CD4-positive, alpha-beta memory T cell (primary cell): ENCODE measurements at regions not wholly inside any gene's neighbourhood (a gene's known extent, or its start where the extent isn't known, plus 50 kb on each side); places are given as distances from the start of the nearest gene placed in this dataset.

ENCODE experiments used
- CTCF ChIA-PET: fragments of 350-600 bp; sonication (Branson Sonifier 250); formaldehyde crosslinking; loops from one replicate; lab custom pipeline; 2021; ENCODE audit warnings: inconsistent platforms; ENCODE audit not compliant: partially characterized antibody; lab: Charles Lee
- POLR2A ChIA-PET: fragments of 350-600 bp; sonication (Branson Sonifier 250); formaldehyde crosslinking; loops from one replicate; lab custom pipeline; 2021; ENCODE audit not compliant: partially characterized antibody; lab: Charles Lee
- DNase-seq, 5 donors: peaks; one replicate each; pipeline versions ENCODE4 v3.0.0 to v3.0.0-alpha.2; 2020 to 2022; ENCODE audit warnings: mixed read lengths in 1 of 5
- H3K27ac ChIP-seq: one replicate; pipeline ENCODE4 v1.7.0; 2013; ENCODE audit warnings: low read depth, low read length
- H3K27me3 ChIP-seq: 2 replicates; pipeline ENCODE4 v1.7.0; 2013; ENCODE audit warnings: mild to moderate bottlenecking, low read length, moderate library complexity; ENCODE audit not compliant: insufficient read depth
- H3K36me3 ChIP-seq: 2 replicates; pipeline ENCODE4 v1.7.0; 2013; ENCODE audit warnings: mild to moderate bottlenecking, low read length, moderate library complexity; ENCODE audit not compliant: insufficient read depth
- H3K4me1 ChIP-seq: 2 replicates; pipeline ENCODE4 v1.7.0; 2013; ENCODE audit warnings: mild to moderate bottlenecking, low read length, moderate library complexity; ENCODE audit not compliant: insufficient read depth
- H3K4me3 ChIP-seq, 2 donors: one replicate each; pipeline ENCODE4 v1.7.0; 2013; ENCODE audit warnings: low read length in 2 of 2, mild to moderate bottlenecking in 1 of 2
- H3K9me3 ChIP-seq, 2 donors: one replicate each; pipeline ENCODE4 v1.7.0; 2013; ENCODE audit warnings: low read length in 2 of 2, control low read depth in 1 of 2; ENCODE audit not compliant: control insufficient read depth in 1 of 2
- H3K27ac Mint-ChIP-seq, 7 donors: one replicate each; pipeline ENCODE4 v1.8.0; 2020 to 2021; ENCODE audit warnings: mixed read lengths in 7 of 7, mild to moderate bottlenecking in 6 of 7, inconsistent platforms in 3 of 7, moderate library complexity in 3 of 7
- H3K27me3 Mint-ChIP-seq, 2 donors: one replicate each; pipeline ENCODE4 v1.8.0; 2020 to 2021; ENCODE audit warnings: mixed read lengths in 2 of 2
- H3K36me3 Mint-ChIP-seq, 2 donors: one replicate each; pipeline ENCODE4 v1.8.0; 2020 to 2021; ENCODE audit warnings: mixed read lengths in 2 of 2, inconsistent platforms in 1 of 2, mild to moderate bottlenecking in 1 of 2
- H3K4me1 Mint-ChIP-seq, 4 donors: one replicate each; pipeline ENCODE4 v1.8.0; 2020 to 2021; ENCODE audit warnings: mixed read lengths in 4 of 4, mild to moderate bottlenecking in 1 of 4
- H3K4me3 Mint-ChIP-seq, 8 donors: one replicate each; pipeline ENCODE4 v1.8.0; 2020 to 2021; ENCODE audit warnings: mixed read lengths in 8 of 8, mild to moderate bottlenecking in 7 of 8, moderate library complexity in 6 of 8, inconsistent platforms in 3 of 8
- H3K9me3 Mint-ChIP-seq, 8 donors: one replicate each; pipeline ENCODE4 v1.8.0; 2020 to 2021; ENCODE audit warnings: mixed read lengths in 8 of 8, mild to moderate bottlenecking in 5 of 8, inconsistent platforms in 3 of 8, moderate library complexity in 1 of 8
- intact Hi-C: fragments of 100-400 bp; cut with micrococcal nuclease; formaldehyde crosslinking; loops from one replicate; pipeline ENCODE4 v1.15.1; 2023

DNA sequence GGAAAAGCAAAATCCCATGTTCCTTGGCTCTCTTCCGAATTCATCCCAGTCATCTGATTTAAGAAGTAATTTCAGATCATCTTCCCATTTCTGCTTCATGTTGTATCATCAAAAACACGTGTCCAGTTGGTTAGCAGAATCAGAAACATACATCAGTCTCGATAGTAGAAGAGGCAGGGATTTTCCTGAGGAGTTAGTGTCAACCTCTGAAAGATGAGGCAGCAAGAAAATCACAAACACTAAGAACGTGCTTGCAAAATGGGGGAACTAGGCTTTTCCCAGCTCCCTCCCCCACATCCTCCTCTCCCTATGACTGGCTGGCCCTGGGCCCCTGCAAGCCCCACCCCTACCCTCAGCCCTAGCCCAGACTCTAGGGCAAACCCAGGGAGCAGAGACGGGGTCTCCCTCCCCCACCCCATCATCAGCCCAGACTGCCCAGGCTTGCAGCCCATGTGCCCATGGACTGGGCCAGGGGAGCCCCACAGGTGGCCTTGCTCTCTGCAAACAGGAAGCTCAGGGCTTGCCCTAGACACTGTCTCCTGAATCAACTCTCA is 161.0 kb upstream of the ID2 start:
- H3K36me3 ChIP-seq, result no peaks in the 10 kb centered on the region
- Mint-ChIP-seq H3K27ac (peak overlapping the region in 1 of 7 donors; percentile 25), H3K4me3 (no peak overlapping the region), H3K27me3 (no peaks in the 10 kb centered on the region), H3K36me3 (no peaks in the 10 kb centered on the region), H3K4me1 (peaks cover 30 to 66% (median 49%) of the 10 kb centered on the region in 4 donors), H3K9me3 (peaks cover 0 to 4% (median 0%) of the 10 kb centered on the region in 8 donors)
- ChIA-PET CTCF (interaction anchor here (0.9 to 1.2 kb wide), 2 partner anchors 47 to 206 kb away, joined by 3 read pairs; no protein-coding TSS in a partner anchor), POLR2A (interaction anchor here (0.6 to 1.9 kb wide), 4 partner anchors 9 to 161 kb away, joined by 3 to 4 read pairs (median 3); partner anchors contain the start of gene ID2)
- peaks cover 56% of the 10 kb centered on the region for H3K4me1 ChIP-seq
- intact Hi-C loops, result no loop called here
- no peak overlapping the region for H3K4me3 ChIP-seq
- H3K9me3 ChIP-seq, result no peaks in the 10 kb centered on the region
- H3K27me3 ChIP-seq, result no peaks in the 10 kb centered on the region
- DNase-seq, result no peak
- H3K27ac ChIP-seq, result no peak overlapping the region

DNA sequence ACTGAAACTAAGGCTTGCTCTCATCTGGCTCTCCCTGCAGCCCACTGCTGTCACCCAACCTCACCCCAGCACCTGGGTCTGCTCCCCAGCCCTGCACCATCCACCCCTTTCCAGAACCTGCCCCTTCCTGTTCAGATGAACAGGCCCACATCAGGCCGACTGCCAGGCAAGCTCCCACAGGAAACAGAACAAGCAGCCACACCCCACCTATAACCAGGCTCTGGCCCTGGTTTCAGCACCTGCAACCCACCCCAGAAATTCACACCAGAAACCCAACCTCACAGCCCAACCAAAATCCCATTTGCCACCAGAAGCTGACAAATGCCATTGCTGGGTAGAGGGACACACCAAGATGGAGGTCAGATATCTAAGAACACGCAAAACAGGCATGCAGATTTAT is 159.2 kb upstream of the ID2 start:
- H3K36me3 Mint-ChIP-seq, result no peaks in the 10 kb centered on the region
- peaks cover 21 to 65% (median 46%) of the 10 kb centered on the region in 4 donors for H3K4me1 Mint-ChIP-seq
- H3K4me3 ChIP-seq, result no peak overlapping the region
- no peak for DNase-seq
- no peaks in the 10 kb centered on the region for H3K27me3 Mint-ChIP-seq
- H3K4me3 Mint-ChIP-seq, result peak overlapping the region in 7 of 8 donors; percentile 51 to 79 (median 67)
- peak overlapping the region; percentile 78 to 91 (median 87) for H3K27ac Mint-ChIP-seq
- H3K4me1 ChIP-seq, result peaks cover 44% of the 10 kb centered on the region
- no peaks in the 10 kb centered on the region for H3K27me3 ChIP-seq
- H3K36me3 ChIP-seq, result no peaks in the 10 kb centered on the region
- intact Hi-C loops, result no loop called here
- H3K27ac ChIP-seq, result no peak overlapping the region
- ChIA-PET POLR2A (interaction anchor here (1.2 to 2.0 kb wide), 3 partner anchors 11 to 159 kb away, joined by 4 to 7 read pairs (median 4); partner anchors contain the start of gene ID2), CTCF (interaction anchor here (1.5 to 1.8 kb wide), 3 partner anchors 12 to 45 kb away, joined by 3 to 5 read pairs (median 4); no protein-coding TSS in a partner anchor)
- H3K9me3 Mint-ChIP-seq, result peaks cover 0 to 4% (median 0%) of the 10 kb centered on the region in 8 donors
- no peaks in the 10 kb centered on the region for H3K9me3 ChIP-seq

DNA sequence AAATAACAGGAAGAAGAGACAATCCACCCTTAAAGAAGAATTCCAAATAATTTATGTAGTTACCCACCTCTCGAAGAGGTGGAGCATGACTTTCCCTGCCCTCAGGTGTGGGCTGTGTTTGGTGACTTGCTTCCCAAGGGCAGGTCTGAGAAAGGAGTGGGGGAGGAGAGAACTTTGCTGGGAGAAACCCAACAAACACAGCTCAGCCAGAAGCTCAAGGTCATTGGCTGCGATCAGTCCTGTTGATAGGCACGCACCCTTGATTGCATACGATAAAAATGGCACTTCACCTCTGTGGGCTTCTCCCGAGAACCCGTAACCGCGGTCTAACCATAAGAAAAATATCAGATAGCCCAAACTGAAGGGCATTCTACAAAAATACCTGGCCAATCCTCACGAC is 157.5 kb upstream of the ID2 start:
- H3K4me3 Mint-ChIP-seq, result peak overlapping the region in 1 of 8 donors; percentile 43
- no peaks in the 10 kb centered on the region for H3K27me3 Mint-ChIP-seq
- ChIA-PET CTCF (interaction anchor here (1.5 kb wide), 1 partner anchor 15 kb away, joined by 3 read pairs; no protein-coding TSS in a partner anchor), POLR2A (interaction anchor here (1.0 kb wide), 2 partner anchors 12 to 158 kb away, joined by 3 to 4 read pairs; partner anchors contain the start of gene ID2)
- no peaks in the 10 kb centered on the region for H3K36me3 Mint-ChIP-seq
- no peaks in the 10 kb centered on the region for H3K27me3 ChIP-seq
- H3K4me1 ChIP-seq, result peaks cover 44% of the 10 kb centered on the region
- peak overlapping the region in 3 of 7 donors; percentile 35 to 68 (median 43) for H3K27ac Mint-ChIP-seq
- no peaks in the 10 kb centered on the region for H3K36me3 ChIP-seq
- H3K9me3 ChIP-seq, result no peaks in the 10 kb centered on the region
- intact Hi-C loops, result no loop called here
- no peak for DNase-seq
- H3K4me3 ChIP-seq, result no peak overlapping the region
- no peak overlapping the region for H3K27ac ChIP-seq
- H3K9me3 Mint-ChIP-seq, result peaks cover 0 to 4% (median 0%) of the 10 kb centered on the region in 8 donors
- peaks cover 21 to 65% (median 43%) of the 10 kb centered on the region in 4 donors for H3K4me1 Mint-ChIP-seq

DNA sequence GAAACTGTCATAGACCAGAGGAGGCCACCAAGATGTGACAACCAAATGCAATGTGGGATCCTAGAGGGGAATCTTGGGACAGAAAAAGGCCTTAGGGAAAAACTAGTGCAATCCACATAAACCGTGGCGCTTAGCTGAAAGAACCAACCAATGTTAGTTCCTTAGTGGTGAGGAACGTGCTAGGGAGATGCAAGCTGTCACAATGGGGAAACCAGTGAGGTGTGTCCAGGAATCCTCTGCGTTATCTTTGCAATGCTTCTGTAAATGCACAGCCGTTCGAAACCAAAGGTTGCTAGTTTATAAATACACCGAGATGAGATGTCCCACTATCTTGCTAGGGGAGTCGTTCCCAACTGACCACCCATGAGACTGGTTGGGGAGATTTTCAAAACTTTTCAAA is 157.0 kb upstream of the ID2 start:
- Mint-ChIP-seq H3K27ac (peak overlapping the region in 2 of 7 donors; percentile 35 to 43), H3K36me3 (no peaks in the 10 kb centered on the region), H3K9me3 (peaks cover 0 to 4% (median 0%) of the 10 kb centered on the region in 8 donors), H3K4me3 (no peak overlapping the region), H3K4me1 (peaks cover 21 to 64% (median 42%) of the 10 kb centered on the region in 4 donors), H3K27me3 (no peaks in the 10 kb centered on the region)
- intact Hi-C loops, result no loop called here
- no peaks in the 10 kb centered on the region for H3K9me3 ChIP-seq
- H3K4me3 ChIP-seq, result no peak overlapping the region
- H3K36me3 ChIP-seq, result no peaks in the 10 kb centered on the region
- no peak overlapping the region for H3K27ac ChIP-seq
- POLR2A ChIA-PET, result interaction anchor here (0.6 to 1.0 kb wide), 2 partner anchors 92 to 157 kb away, joined by 3 read pairs; partner anchors contain the start of gene ID2
- peaks cover 39% of the 10 kb centered on the region for H3K4me1 ChIP-seq
- CTCF ChIA-PET, result interaction anchor here (1.5 kb wide), 1 partner anchor 16 kb away, joined by 3 read pairs; no protein-coding TSS in a partner anchor
- no peak for DNase-seq
- H3K27me3 ChIP-seq, result no peaks in the 10 kb centered on the region

DNA sequence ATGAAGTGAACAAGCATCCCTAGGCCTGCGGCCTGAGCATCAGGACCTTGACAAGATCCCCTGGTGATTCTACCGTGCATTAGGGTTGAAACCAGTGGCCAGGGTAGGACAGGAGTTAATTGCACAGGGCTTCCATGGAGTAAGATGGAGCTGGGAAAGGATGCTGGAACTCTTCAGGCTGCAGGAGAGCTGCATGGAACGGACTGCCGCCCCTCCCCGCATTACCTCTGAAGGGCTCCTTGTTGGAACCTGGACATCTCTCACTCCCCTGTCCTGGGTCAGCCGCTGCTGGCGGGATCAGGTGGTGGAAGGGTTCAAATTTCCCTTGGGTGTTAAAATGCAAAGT is 156.6 kb upstream of the ID2 start:
- peaks cover 0 to under 1% (median 0%) of the 10 kb centered on the region in 8 donors for H3K9me3 Mint-ChIP-seq
- no peak overlapping the region for H3K4me3 Mint-ChIP-seq
- Histone ChIP-seq H3K27ac (no peak overlapping the region), H3K4me1 (peaks cover 35% of the 10 kb centered on the region), H3K27me3 (no peaks in the 10 kb centered on the region), H3K4me3 (no peak overlapping the region), H3K36me3 (no peaks in the 10 kb centered on the region), H3K9me3 (no peaks in the 10 kb centered on the region)
- intact Hi-C loops, result no loop called here
- no peak overlapping the region for H3K27ac Mint-ChIP-seq
- DNase-seq, result no peak
- ChIA-PET POLR2A (interaction anchor here (0.6 to 1.0 kb wide), 2 partner anchors 92 to 157 kb away, joined by 3 read pairs; partner anchors contain the start of gene ID2), CTCF (interaction anchor here (1.5 kb wide), 1 partner anchor 16 kb away, joined by 3 read pairs; no protein-coding TSS in a partner anchor)
- H3K4me1 Mint-ChIP-seq, result peaks cover 21 to 61% (median 40%) of the 10 kb centered on the region in 4 donors
- H3K27me3 Mint-ChIP-seq, result no peaks in the 10 kb centered on the region
- no peaks in the 10 kb centered on the region for H3K36me3 Mint-ChIP-seq

DNA sequence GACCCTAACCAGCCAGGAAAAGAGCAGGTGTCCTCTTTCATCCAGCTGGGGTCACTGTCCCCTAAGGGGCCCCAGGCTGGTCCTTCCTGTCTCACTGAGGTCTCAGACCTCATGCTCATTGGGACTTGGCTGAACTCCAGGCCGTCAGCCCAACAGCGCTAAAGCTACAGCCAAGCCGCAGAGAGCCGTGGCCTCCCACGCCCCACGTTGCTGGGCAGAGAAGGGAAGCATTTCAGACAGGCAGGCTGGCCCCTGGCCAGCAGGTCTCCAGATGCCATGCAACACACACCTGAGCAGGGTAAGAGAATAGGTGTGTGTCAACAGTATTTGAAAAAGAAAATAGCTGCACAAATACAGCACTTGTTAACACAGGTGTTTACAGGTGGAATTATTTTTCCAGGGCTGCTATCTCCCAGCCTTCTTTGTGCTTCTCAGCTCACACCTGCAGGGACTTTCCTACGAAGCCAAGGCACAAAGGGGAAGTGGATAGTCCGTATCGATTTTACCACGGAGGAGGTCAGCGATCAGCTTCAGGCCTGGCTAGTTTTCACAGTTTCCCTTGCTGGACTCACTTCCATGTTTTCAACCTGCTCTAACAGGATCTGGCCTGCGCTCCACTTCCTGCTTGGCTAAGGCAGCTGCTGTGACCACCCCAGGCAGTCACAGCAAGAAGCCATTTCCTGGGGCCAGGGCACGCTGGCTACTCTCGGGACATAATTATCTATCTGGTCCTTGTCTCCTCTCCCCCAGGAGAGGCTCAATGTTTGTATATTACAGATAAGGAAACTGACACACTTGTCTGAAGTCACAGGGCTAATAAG is 156.1 kb upstream of the ID2 start:
- POLR2A ChIA-PET, result no interaction called here
- no peaks in the 10 kb centered on the region for H3K27me3 ChIP-seq
- peaks cover 21 to 55% (median 36%) of the 10 kb centered on the region in 4 donors for H3K4me1 Mint-ChIP-seq
- H3K27ac Mint-ChIP-seq, result peak overlapping the region in 4 of 7 donors; percentile 18 to 57 (median 35)
- peaks cover 35% of the 10 kb centered on the region for H3K4me1 ChIP-seq
- peak overlapping the region in 1 of 8 donors; percentile 13 for H3K4me3 Mint-ChIP-seq
- no peaks in the 10 kb centered on the region for H3K36me3 ChIP-seq
- no peaks in the 10 kb centered on the region for H3K9me3 ChIP-seq
- peaks cover 0 to 3% (median under 1%) of the 10 kb centered on the region in 8 donors for H3K9me3 Mint-ChIP-seq
- H3K27me3 Mint-ChIP-seq, result no peaks in the 10 kb centered on the region
- CTCF ChIA-PET, result no interaction called here
- H3K4me3 ChIP-seq, result no peak overlapping the region
- DNase-seq, result no peak
- intact Hi-C loops, result no loop called here
- H3K36me3 Mint-ChIP-seq, result no peaks in the 10 kb centered on the region
- H3K27ac ChIP-seq, result no peak overlapping the region

DNA sequence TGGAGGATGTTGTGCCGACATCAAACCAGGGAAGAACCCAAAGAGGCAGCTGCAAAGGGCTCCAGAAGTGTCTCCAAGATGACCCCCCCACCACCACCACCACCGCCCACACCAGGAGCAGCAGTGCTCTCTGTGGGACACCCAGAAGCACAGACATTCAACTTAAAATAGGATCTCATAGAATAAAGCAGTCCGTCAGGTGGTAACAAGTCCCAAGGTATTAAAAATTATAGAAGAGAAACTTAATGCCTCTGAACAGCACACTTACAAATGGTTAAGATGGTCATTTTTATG is 155.5 kb upstream of the ID2 start:
- Histone ChIP-seq H3K27me3 (no peaks in the 10 kb centered on the region), H3K4me1 (peaks cover 30% of the 10 kb centered on the region), H3K36me3 (no peaks in the 10 kb centered on the region), H3K4me3 (no peak overlapping the region), H3K9me3 (peaks cover 0 to 3% of the 10 kb centered on the region in 2 donors), H3K27ac (no peak overlapping the region)
- intact Hi-C loops, result no loop called here
- Mint-ChIP-seq H3K9me3 (peaks cover 0 to 8% (median 6%) of the 10 kb centered on the region in 8 donors), H3K36me3 (peaks cover 0 to 4% of the 10 kb centered on the region in 2 donors), H3K27me3 (no peaks in the 10 kb centered on the region), H3K27ac (peak overlapping the region in 4 of 7 donors; percentile 18 to 57 (median 35)), H3K4me1 (peaks cover 21 to 52% (median 36%) of the 10 kb centered on the region in 4 donors), H3K4me3 (peak overlapping the region in 1 of 8 donors; percentile 13)
- ChIA-PET CTCF (no interaction called here), POLR2A (no interaction called here)
- no peak for DNase-seq
